GM23338 (cell line): ENCODE measurements at regions not wholly inside any gene's neighbourhood (a gene's known extent, or its start where the extent isn't known, plus 50 kb on each side); places are given as distances from the start of the nearest gene placed in this dataset.
"Not testable (repeated sequence)": the region's sequence is repeated elsewhere in the genome, so short reads cannot be mapped to it uniquely, and the experiment has no call there.

Experiments
- ATAC-seq: fragments of 200-7000 bp; cut with Tn5 transposase; 3 replicates; pipeline ENCODE4 v1.9.1; 2020
- DNase-seq: peaks from one replicate; pipeline ENCODE4 v3.0.0-alpha.2; 2015; ENCODE audit warnings: low spot score
- H2AFZ ChIP-seq: fragments of 200-600 bp; sonication (generic); 2 replicates; pipeline ENCODE4 v1.8.0; 2016; ENCODE audit warnings: antibody characterized with exemption, mild to moderate bottlenecking, moderate library complexity
- H3F3A ChIP-seq: fragments of 200-600 bp; sonication (generic); replicated peaks from 2 replicates; pipeline ENCODE4 v1.8.0; 2017; ENCODE audit warnings: antibody characterized with exemption, mixed run types, low read depth
- H3K27ac ChIP-seq: fragments of 200-600 bp; sonication (generic); 2 replicates; pipeline ENCODE4 v1.6.1; 2016; ENCODE audit warnings: low read depth
- H3K27me3 ChIP-seq: fragments of 200-600 bp; sonication (generic); 2 replicates; pipeline ENCODE4 v1.8.0; 2016; ENCODE audit warnings: mild to moderate bottlenecking, mixed run types, moderate library complexity; ENCODE audit not compliant: insufficient read depth
- H3K36me3 ChIP-seq: fragments of 200-600 bp; sonication (generic); 2 replicates; pipeline ENCODE4 v1.8.0; 2016; ENCODE audit warnings: mild to moderate bottlenecking; ENCODE audit not compliant: insufficient read depth
- H3K4me1 ChIP-seq: fragments of 200-600 bp; sonication (generic); 2 replicates; pipeline ENCODE4 v1.8.0; 2016; ENCODE audit warnings: mild to moderate bottlenecking, moderate library complexity; ENCODE audit not compliant: insufficient read depth
- H3K4me2 ChIP-seq: fragments of 200-600 bp; sonication (generic); 2 replicates; pipeline ENCODE4 v1.7.1; 2017; ENCODE audit warnings: mixed run types
- H3K4me3 ChIP-seq: fragments of 200-600 bp; sonication (generic); 2 replicates; pipeline ENCODE4 v1.6.1; 2016; ENCODE audit warnings: mixed run types
- H3K79me2 ChIP-seq: fragments of 200-600 bp; sonication (generic); replicated peaks from 2 replicates; pipeline ENCODE4 v1.8.0; 2017; ENCODE audit warnings: mild to moderate bottlenecking; ENCODE audit not compliant: insufficient read depth
- H3K9me2 ChIP-seq: fragments of 200-600 bp; sonication (generic); 2 replicates; pipeline ENCODE4 v1.8.0; 2017; ENCODE audit not compliant: insufficient read depth
- H4K20me1 ChIP-seq: fragments of 200-600 bp; sonication (generic); replicated peaks from 2 replicates; pipeline ENCODE4 v1.8.0; 2017; ENCODE audit warnings: mild to moderate bottlenecking; ENCODE audit not compliant: insufficient read depth
- H3K27ac Mint-ChIP-seq: 2 replicates; pipeline ENCODE4 v1.8.0; 2020; ENCODE audit warnings: inconsistent platforms, mild to moderate bottlenecking, moderate library complexity, mixed read lengths
- H3K27me3 Mint-ChIP-seq: 3 replicates; pipeline ENCODE4 v1.8.0; 2022; ENCODE audit warnings: low read depth, mild to moderate bottlenecking, moderate library complexity, mixed read lengths, inconsistent platforms; ENCODE audit not compliant: insufficient read depth, poor library complexity
- H3K36me3 Mint-ChIP-seq: 3 replicates; pipeline ENCODE4 v1.8.0; 2021; ENCODE audit warnings: low read depth, mild to moderate bottlenecking, inconsistent platforms, moderate library complexity, mixed read lengths
- H3K4me1 Mint-ChIP-seq: 3 replicates; pipeline ENCODE4 v1.8.0; 2020; ENCODE audit warnings: mild to moderate bottlenecking, inconsistent platforms, mixed read lengths
- H3K4me3 Mint-ChIP-seq: 3 replicates; pipeline ENCODE4 v1.8.0; 2021; ENCODE audit warnings: moderate library complexity, mild to moderate bottlenecking, inconsistent platforms, mixed read lengths
- H3K9me3 Mint-ChIP-seq: 3 replicates; pipeline ENCODE4 v1.8.0; 2020; ENCODE audit warnings: moderate library complexity, mild to moderate bottlenecking, inconsistent platforms, mixed read lengths
- CTCF ChIP-seq, 2 experiments: fragments of 200-600 bp in 1 of 2; sonication (generic) in 1 of 2; conservative IDR thresholded peaks; 2 replicates each; pipeline versions ENCODE4 v1.5.1 to v1.6.1; 2016 to 2017; ENCODE audit warnings: antibody characterized with exemption in 2 of 2, low read depth in 2 of 2, mild to moderate bottlenecking in 2 of 2, moderate library complexity in 1 of 2
- POLR2AphosphoS5 ChIP-seq: IDR thresholded peaks from 2 replicates; pipeline ENCODE4 v1.6.1; 2016; ENCODE audit warnings: antibody characterized with exemption, low read depth
- REST ChIP-seq: IDR thresholded peaks from one replicate; pipeline ENCODE4 v1.6.1; 2018; ENCODE audit warnings: antibody characterized with exemption; ENCODE audit not compliant: unreplicated experiment
- STAT1 ChIP-seq: IDR thresholded peaks from one replicate; pipeline ENCODE4 v1.6.1; 2016; ENCODE audit warnings: antibody characterized with exemption; ENCODE audit not compliant: unreplicated experiment
- TF ChIP-seq, protein P1 (sequence below): fragments of 250-450 bp; sonication (Bioruptor Pico); IDR thresholded peaks from 2 replicates; pipeline ENCODE4 v1.5.0; 2020; ENCODE audit warnings: mild to moderate bottlenecking, moderate library complexity

DNA sequence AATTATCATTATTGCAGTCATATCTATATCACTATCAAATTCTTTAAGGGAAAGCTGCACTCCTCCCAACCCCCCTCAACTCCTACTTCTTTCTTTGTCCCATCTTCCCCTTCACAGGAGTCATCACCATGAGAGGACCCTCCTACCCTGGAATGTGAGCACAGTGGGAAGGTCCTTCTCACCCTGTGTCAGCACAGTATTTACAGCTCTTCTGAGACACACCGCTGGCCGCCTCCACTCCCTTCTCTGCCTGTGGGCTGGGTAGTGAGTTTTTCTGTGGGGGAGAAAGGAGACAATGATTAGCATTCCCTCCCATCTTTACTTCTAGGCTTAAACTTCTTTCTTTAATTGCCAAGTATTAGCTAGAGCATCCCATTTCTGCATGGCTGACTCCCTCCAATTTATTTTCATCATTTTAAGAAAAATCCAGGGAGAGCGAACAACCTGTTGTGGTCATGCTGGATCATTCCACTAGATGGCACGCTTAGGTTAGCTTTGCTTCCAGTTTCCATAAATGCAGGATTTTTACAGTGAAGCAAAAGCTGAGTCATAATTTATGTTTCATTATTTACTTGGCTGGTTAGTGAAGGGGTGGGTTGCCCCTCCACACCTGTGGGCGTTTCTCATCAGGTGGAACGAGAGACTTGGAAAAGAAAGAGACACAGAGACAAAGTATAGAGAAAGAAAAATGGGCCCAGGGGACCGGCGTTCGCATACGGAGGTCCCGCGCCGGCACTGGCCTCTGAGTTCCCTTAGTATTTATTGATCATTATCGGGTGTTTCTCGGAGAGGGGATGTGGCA lies 188.5 kb downstream of the ALX1 start:
- Histone ChIP-seq H3K4me1 (peaks cover 19% of the 10 kb centered on the region), H3K27me3 (no peaks in the 10 kb centered on the region), H3K4me3 (peak overlapping the region; percentile 45), H3K27ac (peak overlapping the region; percentile 83), H3K9me2 (no peaks in the 10 kb centered on the region), H3K36me3 (no peaks in the 10 kb centered on the region), H2AFZ (peak overlapping the region; percentile 49; the same call in 1 of the 2 replicates), H3K79me2 (no peaks in the 10 kb centered on the region), H3F3A (no peaks in the 10 kb centered on the region), H3K4me2 (peak overlapping the region; percentile 61), H4K20me1 (no peaks in the 10 kb centered on the region)
- H3K4me3 Mint-ChIP-seq: peak overlapping the region; percentile 66
- H3K27ac Mint-ChIP-seq: peak overlapping the region; percentile 96
- no peaks in the 10 kb centered on the region; the same call in 2 of the 3 replicates for H3K9me3 Mint-ChIP-seq
- no peak for TF ChIP-seq STAT1
- TF ChIP-seq CTCF (conservative IDR thresholded peaks at IDR 0.05; ENCODE audit: low read depth in 2 of 2): peak; percentile 88 to 100
- TF ChIP-seq POLR2AphosphoS5: no peak
- H3K27me3 Mint-ChIP-seq: peaks cover 1% of the 10 kb centered on the region
- DNase-seq: peak; percentile 77
- H3K4me1 Mint-ChIP-seq: peaks cover 27% of the 10 kb centered on the region
- ATAC-seq: peak; percentile 92
- H3K36me3 Mint-ChIP-seq: peaks cover 7% of the 10 kb centered on the region; the same call in 1 of the 3 replicates

DNA sequence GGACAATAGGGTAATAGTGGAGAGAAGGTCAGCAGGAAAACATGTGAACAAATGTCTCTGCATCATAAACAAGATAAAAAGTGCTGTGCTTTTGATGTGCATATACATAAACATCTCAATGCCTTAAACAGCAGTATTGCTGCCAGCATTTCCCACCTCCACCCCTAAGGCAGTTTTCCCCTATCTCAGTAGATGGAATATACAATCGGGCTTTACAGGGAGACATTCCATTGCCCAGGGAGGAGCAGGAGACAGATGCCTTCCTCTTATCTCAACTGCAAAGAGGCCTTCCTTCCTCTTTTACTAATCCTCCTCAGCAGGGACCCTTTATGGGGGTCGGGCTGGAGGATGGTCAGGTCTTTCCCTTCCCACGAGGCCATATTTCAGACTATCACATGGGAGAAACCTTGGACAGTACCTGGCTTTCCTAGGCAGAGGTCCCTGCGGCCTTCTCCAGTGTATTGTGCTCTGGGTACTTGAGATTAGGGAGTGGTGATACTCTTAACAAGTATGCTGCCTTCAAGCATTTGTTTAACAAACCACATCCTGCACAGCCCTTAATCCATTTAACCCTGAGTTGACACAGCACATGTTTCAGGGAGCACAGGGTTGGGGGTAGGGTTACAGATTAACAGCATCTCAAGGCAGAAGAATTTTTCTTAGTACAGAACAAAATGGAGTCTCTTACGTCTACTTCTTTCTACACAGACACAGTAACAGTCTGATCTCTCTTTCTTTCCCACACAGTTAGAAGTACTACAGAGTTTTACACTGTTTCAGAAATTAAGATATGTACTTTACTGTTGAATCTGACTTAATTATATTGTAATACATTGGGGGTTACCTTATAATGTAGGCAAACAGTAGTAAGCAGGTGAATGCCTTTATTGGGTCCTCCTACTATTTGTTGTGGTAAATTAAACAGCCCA lies 189.4 kb downstream of the ALX1 start:
- Mint-ChIP-seq H3K4me3 (peak overlapping the region; percentile 66; the same call in 2 of the 3 replicates), H3K4me1 (peaks cover 27% of the 10 kb centered on the region), H3K27ac (peak overlapping the region; percentile 96)
- peak; percentile 50 for DNase-seq
- peak; percentile 33 for TF ChIP-seq REST
- TF ChIP-seq, protein P1, sequence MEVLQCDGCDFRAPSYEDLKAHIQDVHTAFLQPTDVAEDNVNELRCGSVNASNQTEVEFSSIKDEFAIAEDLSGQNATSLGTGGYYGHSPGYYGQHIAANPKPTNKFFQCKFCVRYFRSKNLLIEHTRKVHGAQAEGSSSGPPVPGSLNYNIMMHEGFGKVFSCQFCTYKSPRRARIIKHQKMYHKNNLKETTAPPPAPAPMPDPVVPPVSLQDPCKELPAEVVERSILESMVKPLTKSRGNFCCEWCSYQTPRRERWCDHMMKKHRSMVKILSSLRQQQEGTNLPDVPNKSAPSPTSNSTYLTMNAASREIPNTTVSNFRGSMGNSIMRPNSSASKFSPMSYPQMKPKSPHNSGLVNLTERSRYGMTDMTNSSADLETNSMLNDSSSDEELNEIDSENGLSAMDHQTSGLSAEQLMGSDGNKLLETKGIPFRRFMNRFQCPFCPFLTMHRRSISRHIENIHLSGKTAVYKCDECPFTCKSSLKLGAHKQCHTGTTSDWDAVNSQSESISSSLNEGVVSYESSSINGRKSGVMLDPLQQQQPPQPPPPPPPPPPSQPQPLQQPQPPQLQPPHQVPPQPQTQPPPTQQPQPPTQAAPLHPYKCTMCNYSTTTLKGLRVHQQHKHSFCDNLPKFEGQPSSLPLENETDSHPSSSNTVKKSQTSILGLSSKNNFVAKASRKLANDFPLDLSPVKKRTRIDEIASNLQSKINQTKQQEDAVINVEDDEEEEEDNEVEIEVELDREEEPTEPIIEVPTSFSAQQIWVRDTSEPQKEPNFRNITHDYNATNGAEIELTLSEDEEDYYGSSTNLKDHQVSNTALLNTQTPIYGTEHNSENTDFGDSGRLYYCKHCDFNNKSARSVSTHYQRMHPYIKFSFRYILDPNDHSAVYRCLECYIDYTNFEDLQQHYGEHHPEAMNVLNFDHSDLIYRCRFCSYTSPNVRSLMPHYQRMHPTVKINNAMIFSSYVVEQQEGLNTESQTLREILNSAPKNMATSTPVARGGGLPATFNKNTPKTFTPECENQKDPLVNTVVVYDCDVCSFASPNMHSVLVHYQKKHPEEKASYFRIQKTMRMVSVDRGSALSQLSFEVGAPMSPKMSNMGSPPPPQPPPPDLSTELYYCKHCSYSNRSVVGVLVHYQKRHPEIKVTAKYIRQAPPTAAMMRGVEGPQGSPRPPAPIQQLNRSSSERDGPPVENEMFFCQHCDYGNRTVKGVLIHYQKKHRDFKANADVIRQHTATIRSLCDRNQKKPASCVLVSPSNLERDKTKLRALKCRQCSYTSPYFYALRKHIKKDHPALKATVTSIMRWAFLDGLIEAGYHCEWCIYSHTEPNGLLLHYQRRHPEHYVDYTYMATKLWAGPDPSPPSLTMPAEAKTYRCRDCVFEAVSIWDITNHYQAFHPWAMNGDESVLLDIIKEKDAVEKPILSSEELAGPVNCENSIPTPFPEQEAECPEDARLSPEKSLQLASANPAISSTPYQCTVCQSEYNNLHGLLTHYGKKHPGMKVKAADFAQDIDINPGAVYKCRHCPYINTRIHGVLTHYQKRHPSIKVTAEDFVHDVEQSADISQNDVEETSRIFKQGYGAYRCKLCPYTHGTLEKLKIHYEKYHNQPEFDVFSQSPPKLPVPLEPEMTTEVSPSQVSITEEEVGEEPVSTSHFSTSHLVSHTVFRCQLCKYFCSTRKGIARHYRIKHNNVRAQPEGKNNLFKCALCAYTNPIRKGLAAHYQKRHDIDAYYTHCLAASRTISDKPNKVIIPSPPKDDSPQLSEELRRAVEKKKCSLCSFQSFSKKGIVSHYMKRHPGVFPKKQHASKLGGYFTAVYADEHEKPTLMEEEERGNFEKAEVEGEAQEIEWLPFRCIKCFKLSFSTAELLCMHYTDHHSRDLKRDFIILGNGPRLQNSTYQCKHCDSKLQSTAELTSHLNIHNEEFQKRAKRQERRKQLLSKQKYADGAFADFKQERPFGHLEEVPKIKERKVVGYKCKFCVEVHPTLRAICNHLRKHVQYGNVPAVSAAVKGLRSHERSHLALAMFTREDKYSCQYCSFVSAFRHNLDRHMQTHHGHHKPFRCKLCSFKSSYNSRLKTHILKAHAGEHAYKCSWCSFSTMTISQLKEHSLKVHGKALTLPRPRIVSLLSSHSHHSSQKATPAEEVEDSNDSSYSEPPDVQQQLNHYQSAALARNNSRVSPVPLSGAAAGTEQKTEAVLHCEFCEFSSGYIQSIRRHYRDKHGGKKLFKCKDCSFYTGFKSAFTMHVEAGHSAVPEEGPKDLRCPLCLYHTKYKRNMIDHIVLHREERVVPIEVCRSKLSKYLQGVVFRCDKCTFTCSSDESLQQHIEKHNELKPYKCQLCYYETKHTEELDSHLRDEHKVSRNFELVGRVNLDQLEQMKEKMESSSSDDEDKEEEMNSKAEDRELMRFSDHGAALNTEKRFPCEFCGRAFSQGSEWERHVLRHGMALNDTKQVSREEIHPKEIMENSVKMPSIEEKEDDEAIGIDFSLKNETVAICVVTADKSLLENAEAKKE (CRISPR knock-in tag): peak; percentile 45; the same call in 1 of the 2 replicates
- not testable (repeated sequence) for H3K9me2 ChIP-seq, H3K9me3 Mint-ChIP-seq, H3K27me3 Mint-ChIP-seq, H3K36me3 ChIP-seq, H3F3A ChIP-seq, H3K36me3 Mint-ChIP-seq, H3K27me3 ChIP-seq, H4K20me1 ChIP-seq, H3K79me2 ChIP-seq
- Histone ChIP-seq H3K4me1 (peaks cover 19% of the 10 kb centered on the region), H3K27ac (peak overlapping the region; percentile 83), H3K4me2 (peak overlapping the region; percentile 61), H2AFZ (peak overlapping the region; percentile 49), H3K4me3 (peak overlapping the region; percentile 45)
- ATAC-seq: peak; percentile 53
